Fibroblast of skin of left quadriceps (primary cell): ENCODE measurements at regions not wholly inside any gene's neighbourhood (a gene's known extent, or its start where the extent isn't known, plus 50 kb on each side); places are given as distances from the start of the nearest gene placed in this dataset.
"Not testable (repeated sequence)": the region's sequence is repeated elsewhere in the genome, so short reads cannot be mapped to it uniquely, and the experiment has no call there.

ENCODE experiments used
- DNase-seq, 2 experiments: peaks; one replicate each; pipeline ENCODE4 v3.0.0-alpha.2; 2013; ENCODE audit warnings: low read depth in 2 of 2

DNA sequence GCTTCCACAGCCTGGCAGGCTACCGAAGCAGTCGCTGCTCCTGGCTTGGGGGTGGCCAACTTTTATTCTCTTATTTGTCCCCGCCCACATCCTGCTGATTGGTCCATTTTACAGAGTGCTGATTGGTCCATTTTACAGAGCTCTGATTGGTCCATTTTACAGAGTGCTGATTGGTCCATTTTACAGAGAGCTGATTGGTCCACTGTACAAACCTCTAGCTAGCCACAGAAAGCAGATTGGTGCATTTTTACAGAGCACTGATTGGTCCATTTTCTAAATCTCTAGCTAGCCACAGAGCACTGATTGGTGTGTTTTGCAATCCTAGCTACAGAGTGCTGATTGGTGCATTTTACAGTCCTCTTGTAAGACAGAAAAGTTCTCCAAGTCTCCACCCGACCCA is 187.9 kb upstream of the TOM1L1 start:
- not testable (repeated sequence) for DNase-seq

DNA sequence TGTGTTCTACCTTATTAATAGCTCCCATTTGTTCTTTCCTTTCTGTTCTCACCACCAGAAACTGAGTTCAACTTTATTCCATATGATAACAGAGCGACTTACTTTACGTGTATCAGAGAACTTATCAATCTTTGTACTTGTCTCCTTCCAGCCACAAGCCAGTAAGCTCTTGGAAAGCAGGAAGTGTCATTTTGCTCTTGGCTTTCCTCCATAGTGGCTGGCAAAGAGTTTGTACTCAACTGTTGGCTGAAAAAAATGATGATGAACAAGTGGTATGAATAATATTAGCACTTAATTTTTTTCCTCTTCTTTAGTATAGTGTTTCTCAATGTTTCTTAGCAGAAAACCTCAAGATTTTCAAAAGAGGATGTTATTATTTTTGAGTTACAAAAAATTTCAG is 182.4 kb upstream of the TOM1L1 start:
- DNase-seq, result no peak

DNA sequence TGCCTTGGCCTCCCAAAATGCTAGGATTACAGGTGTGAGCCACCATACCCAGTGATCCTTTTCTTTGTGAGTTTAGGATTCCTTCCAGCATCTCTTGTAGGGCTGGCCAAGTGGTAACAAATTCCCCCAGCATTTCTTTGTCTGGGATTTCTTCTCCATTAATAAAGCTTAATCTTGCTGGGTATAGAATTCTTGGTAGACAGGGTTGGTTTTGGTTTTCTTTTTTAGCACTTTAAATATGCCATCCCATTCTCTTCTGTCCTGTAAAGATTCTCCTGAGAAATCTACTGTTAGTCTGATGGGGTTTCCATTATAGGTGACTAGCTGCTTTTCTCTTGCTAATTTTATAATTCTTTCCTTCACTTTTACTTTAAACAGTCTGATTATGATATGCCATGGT is 173.0 kb upstream of the TOM1L1 start:
- DNase-seq, result no peak

DNA sequence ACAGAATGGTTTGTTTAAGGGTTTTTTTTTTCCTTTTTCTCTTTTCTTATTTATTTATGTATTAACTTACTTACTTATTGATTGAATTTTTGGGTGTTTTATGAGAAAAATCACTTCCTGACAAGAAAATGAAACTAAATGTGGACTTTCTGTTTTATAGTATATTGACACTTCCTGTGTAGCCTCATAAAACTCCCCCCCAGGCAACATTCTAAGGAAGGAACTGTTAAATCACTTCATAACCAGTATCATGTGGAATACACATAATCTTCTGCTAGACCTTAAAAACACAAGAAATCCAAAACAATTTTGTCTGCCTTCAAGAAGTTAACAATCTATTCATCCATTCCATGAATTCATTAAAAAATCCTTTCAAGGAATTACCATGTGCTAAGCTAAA is 164.1 kb upstream of the TOM1L1 start:
- no peak for DNase-seq

DNA sequence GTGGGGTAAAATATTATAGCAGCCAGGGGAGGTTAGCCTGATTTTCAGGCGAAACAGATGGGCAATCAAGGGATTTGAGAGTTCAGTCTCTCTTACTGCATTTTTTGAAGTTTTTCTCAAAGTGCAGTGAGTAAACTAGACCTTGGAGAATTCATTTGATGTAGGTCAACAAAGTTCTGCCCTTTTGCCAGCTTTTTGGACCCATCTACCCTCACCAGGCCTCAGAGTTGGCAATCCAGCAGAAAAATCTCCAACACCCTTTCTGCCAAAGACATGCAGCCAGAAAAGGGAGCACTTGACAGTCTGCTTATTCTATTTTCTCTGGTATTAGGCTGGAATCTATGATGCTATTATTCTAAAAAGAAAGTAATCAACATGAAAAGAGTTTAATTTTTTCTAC is 162.2 kb upstream of the TOM1L1 start:
- no peak for DNase-seq

DNA sequence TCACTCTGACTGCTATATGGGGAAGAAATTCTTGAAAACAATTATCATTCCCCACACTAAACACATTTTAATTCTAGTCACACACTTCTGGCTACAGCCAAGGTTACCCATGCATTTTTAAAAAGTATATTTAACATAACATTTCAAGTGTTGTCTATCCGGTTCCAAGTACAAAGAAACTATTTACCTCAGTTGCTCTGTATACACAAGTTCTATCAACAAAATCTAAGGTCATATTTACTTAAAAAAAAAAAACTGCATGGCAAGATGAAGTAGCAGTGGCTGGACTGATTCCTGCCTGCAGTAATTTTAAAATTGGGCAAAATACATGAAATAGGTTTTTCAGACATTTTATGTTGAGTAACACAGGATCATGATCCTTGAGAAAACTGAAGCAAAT is 155.9 kb upstream of the TOM1L1 start:
- DNase-seq, result no peak

DNA sequence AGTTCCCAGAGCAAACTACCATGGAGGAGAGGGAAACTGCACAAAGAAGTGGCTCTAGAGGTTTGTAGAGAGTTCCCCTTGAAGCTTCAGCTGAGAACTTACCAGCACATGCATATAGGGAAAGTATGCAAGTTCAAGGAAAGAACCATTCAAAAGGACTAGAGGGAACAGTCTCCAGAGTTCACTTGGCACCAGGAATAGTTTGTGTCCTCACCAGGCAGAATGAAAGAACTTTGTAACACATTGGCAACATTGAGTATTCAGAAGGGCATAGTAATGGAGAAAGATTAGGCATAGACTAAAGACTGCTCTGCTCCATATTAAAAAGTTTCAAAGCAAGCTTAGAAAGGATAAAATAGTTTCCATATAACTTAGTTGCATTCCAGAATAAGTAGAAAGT is 155.4 kb upstream of the TOM1L1 start:
- DNase-seq, result no peak

DNA sequence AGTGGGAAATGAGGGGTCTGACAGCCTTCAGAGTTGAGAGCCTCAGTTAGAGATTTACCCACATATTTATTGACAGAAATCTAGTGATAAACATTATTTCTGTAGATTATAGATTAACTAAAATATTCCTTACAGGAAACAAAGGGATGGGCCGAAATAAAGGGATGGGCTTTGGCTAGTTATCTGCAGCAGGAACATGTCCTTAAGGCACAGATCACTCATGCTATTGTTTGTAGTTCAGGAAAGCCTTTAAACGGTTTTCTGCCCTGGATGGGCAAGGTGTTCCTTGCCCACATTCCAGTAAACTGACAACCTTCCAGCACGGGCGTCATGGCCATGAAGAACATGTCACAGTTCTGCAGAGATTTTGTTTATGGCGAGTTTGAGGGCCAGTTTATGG is 154.8 kb upstream of the TOM1L1 start:
- DNase-seq, result no peak

DNA sequence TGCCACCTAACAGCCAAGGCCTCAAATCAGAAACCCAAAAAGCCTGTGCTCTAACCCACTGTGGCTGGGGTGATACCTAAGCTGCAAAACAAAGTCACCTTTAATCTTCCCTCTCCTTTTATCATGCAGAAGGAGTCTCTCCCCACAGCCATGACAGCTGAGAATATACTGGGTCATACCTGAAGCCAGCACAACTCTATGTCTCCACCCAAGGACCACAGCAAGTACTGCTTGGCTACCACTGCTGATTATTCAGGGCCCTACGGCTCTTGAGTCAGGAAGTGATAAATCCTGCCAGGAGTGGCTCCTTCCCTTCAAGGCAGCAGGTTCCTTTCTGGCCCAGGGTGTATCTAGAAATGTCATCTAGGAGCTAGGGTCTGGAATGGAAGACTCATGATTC is 151.5 kb upstream of the TOM1L1 start:
- DNase-seq, result no peak

DNA sequence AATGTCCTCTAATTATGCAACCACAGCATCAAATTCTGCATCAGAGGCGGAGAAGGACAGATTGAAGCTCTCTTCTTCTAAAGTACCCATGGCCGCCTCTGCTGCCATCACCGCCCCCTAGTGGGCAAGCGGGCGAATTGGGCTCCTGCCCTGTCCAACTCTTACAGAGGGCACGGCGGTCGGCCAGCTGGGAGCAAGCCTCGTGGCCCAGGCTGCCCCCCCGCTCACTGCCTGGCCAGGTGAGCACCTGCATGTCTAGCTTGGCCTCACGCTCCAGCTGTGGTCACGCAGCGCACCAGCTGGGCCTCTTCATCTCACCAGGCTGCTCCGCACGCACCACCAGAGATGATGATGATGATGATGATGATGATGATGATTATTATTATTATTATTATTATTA is 146.1 kb upstream of the TOM1L1 start:
- DNase-seq, result no peak

DNA sequence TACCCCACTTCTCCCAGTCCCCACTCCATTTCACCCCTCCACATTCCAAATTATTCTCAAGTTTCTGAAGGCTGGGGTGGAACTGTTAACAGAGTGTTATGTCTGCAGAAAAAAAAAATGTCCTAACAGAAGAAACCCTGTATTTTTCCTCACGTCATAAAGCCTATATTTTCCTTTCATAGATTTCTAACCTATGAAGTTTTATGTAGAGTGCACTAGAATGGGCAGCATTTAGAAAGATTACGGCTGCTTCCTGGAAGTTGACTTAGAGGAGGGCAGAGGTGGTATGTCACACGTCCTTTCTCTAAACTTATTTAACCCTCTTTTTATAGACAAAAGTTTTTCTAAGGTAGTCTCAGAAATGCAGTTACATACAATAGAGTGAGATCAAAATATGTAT is 139.8 kb upstream of the TOM1L1 start:
- DNase-seq, result no peak

DNA sequence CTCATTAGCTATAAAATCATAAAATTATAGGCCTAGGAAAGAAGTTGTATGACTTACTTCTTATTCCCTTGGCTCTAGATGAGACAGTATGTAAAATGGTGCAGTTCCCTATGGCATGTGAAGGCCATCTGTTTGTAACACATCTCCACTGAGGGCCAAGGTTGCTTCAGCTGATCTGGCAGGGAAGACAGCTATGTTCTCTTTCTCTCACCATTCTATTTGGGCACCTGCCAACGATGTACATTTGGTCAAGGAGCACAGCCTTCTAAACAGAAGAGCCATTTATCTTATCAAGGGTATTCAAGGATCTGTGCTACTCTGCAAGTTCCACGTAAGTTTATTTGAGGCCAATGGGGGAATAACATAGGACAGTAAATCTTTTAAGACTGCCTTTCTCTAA is 129.8 kb upstream of the TOM1L1 start:
- DNase-seq, result no peak

DNA sequence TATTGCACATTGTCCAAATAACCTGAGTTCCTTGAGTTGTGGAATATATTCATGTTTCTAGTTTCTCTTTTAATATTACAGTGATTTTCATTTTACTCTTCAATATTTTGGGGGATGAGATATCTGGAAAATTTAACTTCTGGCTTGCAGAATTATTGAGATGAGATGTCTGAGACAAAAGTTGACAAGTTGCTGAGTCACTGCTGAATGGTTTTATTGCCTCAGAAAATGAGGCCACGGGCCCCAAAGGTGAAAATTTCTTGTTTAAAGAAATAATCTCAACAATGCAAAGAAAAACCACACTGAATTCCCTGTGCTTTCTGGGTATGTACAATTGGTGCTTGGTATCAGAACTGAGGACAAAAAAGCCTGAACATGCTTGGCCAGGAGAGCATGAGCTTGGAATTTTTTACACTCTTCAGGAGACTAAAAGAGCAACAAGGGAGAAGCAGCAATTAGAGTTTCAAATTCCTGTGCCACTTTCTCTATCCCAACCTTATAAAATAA is 129.2 kb upstream of the TOM1L1 start:
- DNase-seq, result no peak

DNA sequence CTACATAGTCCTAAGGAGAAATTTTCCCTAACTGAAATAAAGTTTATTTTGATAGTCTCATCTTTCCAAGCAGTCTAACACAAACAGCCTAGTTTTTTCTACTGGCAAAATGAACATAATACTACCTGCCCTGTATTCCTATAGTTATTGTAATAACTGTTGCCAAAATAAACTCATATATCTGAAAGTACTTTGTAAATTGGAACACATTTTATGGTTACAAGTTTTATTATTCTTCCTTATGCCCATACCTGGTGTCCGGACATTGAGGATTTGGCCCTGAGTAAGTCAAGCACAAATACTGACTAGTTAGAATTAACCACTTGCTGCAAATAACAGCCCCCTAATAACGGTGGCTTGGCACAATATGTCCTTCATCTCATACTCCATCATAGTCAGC is 120.4 kb upstream of the TOM1L1 start:
- DNase-seq, result no peak

DNA sequence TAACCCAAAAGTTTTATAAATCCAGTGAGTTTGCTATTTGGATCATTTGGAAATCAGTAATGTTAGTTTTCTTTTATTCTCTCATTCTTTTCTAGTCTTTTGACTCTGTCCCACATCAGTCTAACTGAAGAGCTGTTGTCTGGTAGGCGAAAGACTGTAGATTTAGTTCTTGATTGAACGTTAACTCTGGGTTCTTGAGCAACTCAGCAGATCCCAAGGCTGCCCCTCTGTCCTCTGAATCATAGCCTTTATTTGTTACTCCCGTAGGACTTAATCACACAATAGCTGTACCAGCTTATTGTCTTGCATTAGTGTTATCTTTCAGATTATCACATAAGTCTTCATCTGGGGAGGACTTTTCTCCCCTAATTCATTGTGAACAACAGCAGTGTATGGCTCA is 119.3 kb upstream of the TOM1L1 start:
- no peak for DNase-seq

DNA sequence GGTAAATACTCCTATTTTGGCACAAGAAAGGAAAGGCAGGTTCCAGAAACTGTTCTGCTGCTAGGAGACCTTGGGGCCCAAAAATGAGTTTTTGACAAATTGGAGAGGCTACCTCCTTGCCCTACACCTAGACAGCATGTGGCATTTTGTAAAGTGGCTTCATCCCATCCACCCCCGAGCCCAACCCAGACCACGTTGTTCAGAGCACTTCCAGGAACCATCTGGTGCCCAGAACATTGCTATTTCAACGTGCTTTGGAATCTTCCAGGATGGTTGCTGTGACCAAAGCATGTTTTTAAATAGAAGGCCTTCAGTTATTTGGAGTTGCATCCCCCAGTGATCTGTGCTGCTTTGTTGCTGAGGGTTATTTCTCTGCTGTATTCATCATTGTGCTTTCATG is 116.3 kb upstream of the TOM1L1 start:
- no peak for DNase-seq

DNA sequence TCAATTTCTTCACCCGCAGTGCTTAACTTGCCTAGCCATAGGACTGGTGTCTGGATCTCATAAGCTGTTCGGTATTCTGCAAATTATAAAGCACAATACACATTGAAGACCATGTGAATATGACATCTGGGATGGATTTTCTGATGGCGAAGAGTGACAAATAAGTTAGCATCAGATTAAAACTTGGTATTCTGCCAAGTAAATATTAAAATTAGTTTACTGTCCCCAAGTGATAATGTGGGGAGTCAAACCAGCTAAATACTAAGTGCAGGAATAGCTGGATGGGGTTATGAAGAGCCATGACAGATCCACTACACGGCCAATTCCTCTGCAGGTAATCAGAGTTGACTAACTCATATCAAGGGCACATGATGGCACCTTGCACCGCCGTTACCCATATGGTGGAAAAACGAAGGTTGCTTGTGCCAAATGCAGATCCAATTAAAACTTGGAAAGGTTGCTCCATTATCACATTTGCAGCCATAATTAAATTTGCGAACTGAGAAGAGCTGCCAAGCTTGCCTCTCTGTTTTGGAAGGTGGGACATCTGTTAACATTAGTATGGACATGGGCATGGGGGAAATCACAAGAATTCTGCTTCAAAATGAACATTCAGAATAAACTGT is 114.9 kb upstream of the TOM1L1 start:
- no peak for DNase-seq

DNA sequence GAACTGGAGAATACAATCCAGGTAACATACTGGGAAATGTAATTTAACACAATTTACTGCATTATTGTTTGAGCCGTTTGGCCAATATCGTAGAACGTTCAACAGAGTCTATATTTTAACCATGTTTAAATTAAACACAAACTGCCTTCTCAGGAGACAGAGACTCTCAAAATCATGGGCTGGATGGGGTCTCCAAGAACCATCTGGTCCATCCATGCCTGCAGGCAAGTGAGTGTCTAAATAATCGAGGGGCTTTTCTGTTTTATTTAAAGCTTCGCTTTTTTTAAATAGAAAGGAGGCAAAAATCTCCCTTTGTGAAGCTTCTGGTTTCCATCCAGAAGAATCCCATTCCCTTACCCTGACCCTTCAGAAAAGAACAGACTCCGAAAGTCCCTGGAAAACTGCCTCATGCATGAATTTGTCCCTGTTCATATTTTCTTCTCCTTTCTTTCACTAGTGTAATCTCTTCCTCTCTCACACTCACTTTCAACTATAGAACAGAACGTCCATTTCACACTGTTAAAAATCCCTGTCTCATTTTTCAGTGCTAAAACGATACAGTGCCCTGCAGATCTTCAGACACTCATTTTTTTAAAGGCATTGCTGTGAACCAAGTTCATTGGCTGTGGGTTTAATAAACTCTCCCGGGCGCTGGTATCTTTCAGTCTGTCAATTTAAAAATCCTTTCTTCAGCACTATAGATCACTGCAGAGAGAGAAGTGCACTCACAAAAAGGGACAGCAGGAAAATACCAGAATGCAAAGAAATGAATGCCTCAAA is 111.4 kb upstream of the TOM1L1 start:
- no peak for DNase-seq

DNA sequence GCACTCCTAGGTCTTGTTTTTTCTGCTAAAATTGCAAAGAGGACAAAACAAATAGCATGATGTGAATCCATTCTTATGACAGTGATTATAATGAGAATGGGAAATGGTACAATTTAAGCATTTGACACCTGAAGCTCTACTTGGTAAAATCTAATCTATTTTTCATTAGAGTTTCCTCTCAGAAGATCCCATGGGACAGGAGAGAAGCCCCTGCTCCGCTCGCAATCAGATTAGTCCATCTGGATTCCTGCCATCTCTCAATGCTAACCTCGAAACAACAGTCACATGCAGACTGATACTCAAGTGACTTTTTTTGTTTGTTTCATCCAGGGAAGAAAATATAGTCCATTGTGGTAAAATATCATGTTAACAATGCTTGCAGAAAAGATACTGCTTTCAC is 107.4 kb upstream of the TOM1L1 start:
- DNase-seq, result no peak

DNA sequence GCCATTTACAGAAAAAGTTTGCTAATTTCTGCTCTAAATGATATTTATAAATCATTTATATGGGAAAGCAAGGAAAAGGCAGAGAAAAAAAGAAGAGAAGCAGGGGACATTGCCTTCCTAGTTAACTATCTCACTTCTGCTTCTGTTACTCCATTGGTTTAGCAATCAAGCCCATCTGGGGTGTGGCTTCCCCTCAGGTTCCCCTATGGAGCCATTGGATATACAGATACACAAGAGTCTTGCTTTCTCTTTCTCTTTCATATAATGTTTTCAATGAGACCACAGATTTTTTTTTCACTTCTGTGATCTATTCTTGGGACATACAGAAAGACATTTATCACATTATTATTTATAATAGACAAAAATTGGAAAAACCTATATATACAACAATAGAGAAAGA is 105.6 kb upstream of the TOM1L1 start:
- no peak for DNase-seq

DNA sequence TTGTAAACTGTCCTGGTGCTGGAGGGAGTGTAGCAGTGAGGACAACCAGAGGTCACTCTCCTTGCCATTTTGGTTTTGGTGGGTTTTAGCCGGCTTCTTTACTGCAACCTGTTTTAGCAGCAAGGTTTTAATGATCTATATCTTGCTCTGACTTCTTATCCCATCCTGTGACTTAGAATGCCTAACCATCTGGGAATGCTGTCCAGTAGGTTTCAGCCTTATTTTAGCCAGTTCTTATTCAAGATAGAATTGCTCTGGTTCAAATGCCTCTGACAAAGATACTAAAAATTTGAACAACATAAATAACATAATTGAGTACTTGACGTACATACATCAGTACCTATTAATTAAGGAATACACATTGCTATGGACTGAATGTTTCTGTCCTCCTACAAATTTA is 93.3 kb upstream of the TOM1L1 start:
- DNase-seq, result no peak

DNA sequence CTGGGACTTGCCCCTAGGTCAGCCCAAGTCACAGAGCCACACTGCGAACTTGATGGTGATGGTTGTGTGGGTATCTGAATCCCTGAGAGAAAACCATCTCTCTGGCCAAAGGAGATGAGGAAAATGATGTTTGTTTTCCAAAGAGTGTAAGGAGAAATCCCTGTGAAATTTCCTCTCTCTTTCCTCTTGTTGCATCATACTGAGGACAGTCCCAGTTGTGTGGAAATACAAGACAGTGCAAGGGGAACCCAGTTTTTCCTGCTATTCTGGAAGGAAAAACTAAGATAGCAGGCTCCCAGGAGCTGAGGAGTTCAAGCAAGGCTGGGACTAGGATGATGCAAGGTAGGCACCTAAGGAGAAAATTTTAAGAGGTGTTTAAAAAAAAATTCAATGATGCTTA is 86.8 kb upstream of the TOM1L1 start:
- DNase-seq, result no peak

DNA sequence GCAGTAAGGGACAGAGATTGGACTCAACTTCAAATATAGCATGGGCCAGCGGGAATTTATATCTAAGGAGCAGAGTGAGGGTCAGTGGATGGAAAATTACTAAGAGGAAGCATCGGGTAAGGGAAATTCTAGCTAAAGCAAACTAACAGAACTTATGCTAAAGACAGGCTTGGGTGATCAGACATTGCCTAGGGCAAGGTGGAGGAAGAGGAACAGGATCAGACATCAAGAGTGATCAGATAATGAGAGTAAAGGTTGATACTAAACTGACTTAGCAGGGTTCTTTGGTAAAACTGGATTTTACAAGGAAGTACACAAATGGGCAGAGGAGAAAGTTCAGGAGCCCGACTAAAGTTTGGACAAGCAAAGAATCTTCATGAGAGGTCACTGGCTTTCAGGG is 86.3 kb upstream of the TOM1L1 start:
- no peak for DNase-seq

DNA sequence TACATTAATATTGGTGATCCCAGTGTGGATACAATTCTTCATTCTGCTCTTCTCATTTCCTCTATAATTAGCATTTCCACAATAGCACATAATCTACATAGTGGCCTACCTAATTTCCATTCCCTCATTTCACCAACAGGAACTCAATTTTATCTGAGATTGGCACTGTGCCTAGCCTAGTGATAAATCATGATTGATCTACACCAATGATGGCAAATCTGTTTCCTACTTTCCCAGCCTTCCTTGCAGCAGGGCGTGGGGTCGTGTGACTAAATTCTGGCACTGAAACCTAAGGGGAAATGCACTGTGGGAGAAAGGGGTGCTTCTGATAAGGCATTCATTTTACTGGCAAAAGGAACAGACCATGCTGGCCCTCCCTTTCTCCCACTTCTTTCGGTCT is 66.6 kb upstream of the TOM1L1 start:
- DNase-seq, result no peak
